ENCODE measurements at regions not wholly inside any gene's neighbourhood (a gene's known extent, or its start where the extent isn't known, plus 50 kb on each side); places are given as distances from the start of the nearest gene placed in this dataset.

DNA sequence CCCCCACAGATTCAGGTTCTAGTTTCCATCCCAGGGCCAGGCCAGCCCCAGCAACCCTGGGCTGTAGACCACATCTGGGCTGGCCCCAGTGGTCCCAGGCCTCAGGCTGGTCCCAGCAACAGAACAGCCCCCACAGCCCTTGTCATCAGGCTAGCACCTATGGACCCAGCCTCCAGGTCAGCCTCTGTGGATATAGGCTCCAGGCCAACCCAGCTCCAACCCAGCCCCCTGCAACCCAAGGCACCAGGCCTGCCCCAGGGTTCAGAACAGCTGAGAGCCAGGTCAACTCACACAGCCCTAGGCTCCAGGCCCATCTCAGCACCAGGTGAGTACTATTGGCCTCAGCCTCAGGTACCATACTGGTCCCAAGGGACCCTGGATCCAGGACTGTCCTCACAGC lies 155.3 kb downstream of the PWWP3B start:
- Histone ChIP-seq H3K4me3 (no peak overlapping the region), H3K36me3 (no peaks in the 10 kb centered on the region), H3K27me3 (peaks cover 0 to 68% (median 25%) of the 10 kb centered on the region in 11 experiments; a peak in 16 of 22 replicates), H3K9ac (no peak overlapping the region), H4K20me1 (no peaks in the 10 kb centered on the region), H3K4me2 (no peak overlapping the region), H3K4me1 (no peaks in the 10 kb centered on the region), H3K9me3 (replicated peaks in 1 of 11) (peaks cover 0 to 9% (median 0%) of the 10 kb centered on the region in 11 experiments; a peak in 1 of 22 replicates), H3K27ac (no peak overlapping the region)
- no peak for TF ChIP-seq Cebpa-rat (IDR thresholded peaks at IDR 0.05)

DNA sequence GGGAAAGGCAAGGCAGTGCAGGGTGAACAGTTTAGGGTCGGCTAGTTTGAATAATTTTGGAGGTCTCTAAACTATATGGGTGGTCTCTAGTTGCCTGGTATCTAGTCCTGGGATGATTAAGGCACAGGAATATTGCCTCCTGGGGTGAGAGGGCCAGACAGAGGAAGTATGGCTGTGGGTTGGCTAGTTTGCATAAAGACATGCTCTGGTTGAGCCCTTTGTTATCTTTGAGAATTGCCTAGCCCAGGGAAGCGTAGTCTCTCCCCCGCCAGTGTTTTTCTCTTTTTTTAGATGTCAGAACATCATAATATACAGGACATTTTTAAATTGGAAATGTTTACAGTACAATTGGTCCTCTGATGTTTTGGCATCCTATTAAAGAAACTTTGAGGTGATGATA lies 163.5 kb downstream of the PWWP3B start:
- Histone ChIP-seq H3K4me3 (no peak overlapping the region), H3K4me2 (no peak overlapping the region), H3K4me1 (peaks cover 0 to 10% (median 0%) of the 10 kb centered on the region in 10 experiments; a peak in 2 of 20 replicates), H3K9me3 (replicated peaks in 1 of 11) (0 out of 22 replicates have a peak, but pooled peaks cover 0 to 3% (median 0%) of the 10 kb centered on the region in 11 experiments), H3K27me3 (peaks cover 0 to 13% (median 0%) of the 10 kb centered on the region in 11 experiments; a peak in 6 of 22 replicates), H3K27ac (no peak overlapping the region), H3K9ac (no peak overlapping the region), H4K20me1 (no peaks in the 10 kb centered on the region), H3K36me3 (no peaks in the 10 kb centered on the region)
- no peak for TF ChIP-seq Cebpa-rat (IDR thresholded peaks at IDR 0.05)

GRCh38 chrX:106341823-106342222 lies 173.7 kb downstream of the PWWP3B start:
- peaks cover 37 to 57% (median 46%) of the 10 kb centered on the region in 11 experiments for H3K9me3 ChIP-seq (replicated peaks in 1 of 11)
- H3K4me1 ChIP-seq = no peaks in the 10 kb centered on the region
- no peaks in the 10 kb centered on the region for H3K36me3 ChIP-seq
- no peak overlapping the region for H3K9ac ChIP-seq
- H3K27me3 ChIP-seq = peaks cover 0 to 8% (median 0%) of the 10 kb centered on the region in 11 experiments; a peak in 5 of 22 replicates
- H3K4me2 ChIP-seq = no peak overlapping the region
- H4K20me1 ChIP-seq = no peaks in the 10 kb centered on the region
- no peak overlapping the region for H3K4me3 ChIP-seq
- no peak overlapping the region for H3K27ac ChIP-seq
- TF ChIP-seq Cebpa-rat (IDR thresholded peaks at IDR 0.05) = no peak

GRCh38 chrX:106356580-106356979 lies 188.5 kb downstream of the PWWP3B start:
- Histone ChIP-seq H3K27me3 (no peaks in the 10 kb centered on the region; a peak in 2 of 22 replicates), H3K9ac (no peak overlapping the region), H3K36me3 (no peaks in the 10 kb centered on the region), H3K4me2 (no peak overlapping the region), H4K20me1 (no peaks in the 10 kb centered on the region), H3K27ac (no peak overlapping the region), H3K4me3 (no peak overlapping the region), H3K9me3 (replicated peaks in 1 of 11) (no peaks in the 10 kb centered on the region), H3K4me1 (no peaks in the 10 kb centered on the region)
- TF ChIP-seq Cebpa-rat (IDR thresholded peaks at IDR 0.05) = no peak

GRCh38 chrX:106363214-106363613 lies 195.1 kb downstream of the PWWP3B start:
- H3K36me3 ChIP-seq = no peaks in the 10 kb centered on the region
- H3K9me3 ChIP-seq (replicated peaks in 1 of 11) = no peaks in the 10 kb centered on the region
- H4K20me1 ChIP-seq = no peaks in the 10 kb centered on the region
- no peak overlapping the region for H3K4me3 ChIP-seq
- H3K27ac ChIP-seq = no peak overlapping the region
- no peak overlapping the region for H3K9ac ChIP-seq
- H3K27me3 ChIP-seq = no peaks in the 10 kb centered on the region; a peak in 2 of 22 replicates
- no peak overlapping the region for H3K4me2 ChIP-seq
- no peaks in the 10 kb centered on the region for H3K4me1 ChIP-seq
- no peak for TF ChIP-seq Cebpa-rat (IDR thresholded peaks at IDR 0.05)

- no peak for TF ChIP-seq Cebpa-rat (IDR thresholded peaks at IDR 0.05)
- Histone ChIP-seq H3K36me3 (no peaks in the 10 kb centered on the region), H3K27me3 (no peaks in the 10 kb centered on the region), H3K27ac (no peak overlapping the region), H4K20me1 (no peaks in the 10 kb centered on the region), H3K4me2 (peak overlapping the region in 6 of 11 experiments; percentile 19 to 35 (median 24); a peak in 6 of 22 replicates), H3K9me3 (replicated peaks in 1 of 11) (peaks cover 0 to 11% (median 6%) of the 10 kb centered on the region in 11 experiments; a peak in 4 of 22 replicates), H3K4me3 (peak overlapping the region in 1 of 10 experiments; percentile 15; a peak in 1 of 20 replicates), H3K9ac (no peak overlapping the region), H3K4me1 (no peaks in the 10 kb centered on the region)
Measured at GRCh38 chrX:106378616-106379015, 210.5 kb downstream of the PWWP3B start.

GRCh38 chrX:106391284-106391911 lies 220.4 kb upstream of the RADX start:
- TF ChIP-seq Cebpa-rat (IDR thresholded peaks at IDR 0.05) = no peak
- Histone ChIP-seq H3K4me3 (no peak overlapping the region), H3K4me1 (no peaks in the 10 kb centered on the region), H3K27me3 (no peaks in the 10 kb centered on the region), H3K27ac (no peak overlapping the region), H3K9ac (no peak overlapping the region), H3K4me2 (no peak overlapping the region), H3K36me3 (no peaks in the 10 kb centered on the region), H4K20me1 (no peaks in the 10 kb centered on the region), H3K9me3 (replicated peaks in 1 of 11) (no peaks in the 10 kb centered on the region)

DNA sequence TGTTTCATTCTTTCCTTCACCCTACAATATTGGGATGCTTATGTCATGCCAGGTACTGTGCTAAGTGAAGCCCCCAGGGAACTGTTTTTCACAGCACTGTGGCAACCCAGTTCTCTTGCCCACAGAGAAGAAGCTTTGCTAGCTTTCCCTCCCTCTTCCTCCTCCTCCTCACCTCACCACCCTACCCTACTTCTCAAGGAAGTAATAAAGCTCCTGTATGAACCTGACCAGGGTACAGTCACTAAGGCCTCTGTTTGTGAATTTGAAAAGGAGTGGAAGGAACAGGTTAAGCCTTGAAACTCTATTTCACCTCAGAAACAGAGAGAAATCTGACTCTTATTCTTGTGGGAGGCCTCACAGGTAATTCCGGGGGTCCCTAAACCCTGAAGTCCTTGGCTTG lies 219.4 kb upstream of the RADX start:
- Histone ChIP-seq H3K4me1 (no peaks in the 10 kb centered on the region), H3K4me2 (no peak overlapping the region), H3K9ac (no peak overlapping the region), H3K36me3 (no peaks in the 10 kb centered on the region), H3K27ac (no peak overlapping the region), H3K27me3 (no peaks in the 10 kb centered on the region), H4K20me1 (no peaks in the 10 kb centered on the region), H3K9me3 (replicated peaks in 1 of 11) (no peaks in the 10 kb centered on the region), H3K4me3 (no peak overlapping the region)
- TF ChIP-seq Cebpa-rat (IDR thresholded peaks at IDR 0.05) = no peak

DNA sequence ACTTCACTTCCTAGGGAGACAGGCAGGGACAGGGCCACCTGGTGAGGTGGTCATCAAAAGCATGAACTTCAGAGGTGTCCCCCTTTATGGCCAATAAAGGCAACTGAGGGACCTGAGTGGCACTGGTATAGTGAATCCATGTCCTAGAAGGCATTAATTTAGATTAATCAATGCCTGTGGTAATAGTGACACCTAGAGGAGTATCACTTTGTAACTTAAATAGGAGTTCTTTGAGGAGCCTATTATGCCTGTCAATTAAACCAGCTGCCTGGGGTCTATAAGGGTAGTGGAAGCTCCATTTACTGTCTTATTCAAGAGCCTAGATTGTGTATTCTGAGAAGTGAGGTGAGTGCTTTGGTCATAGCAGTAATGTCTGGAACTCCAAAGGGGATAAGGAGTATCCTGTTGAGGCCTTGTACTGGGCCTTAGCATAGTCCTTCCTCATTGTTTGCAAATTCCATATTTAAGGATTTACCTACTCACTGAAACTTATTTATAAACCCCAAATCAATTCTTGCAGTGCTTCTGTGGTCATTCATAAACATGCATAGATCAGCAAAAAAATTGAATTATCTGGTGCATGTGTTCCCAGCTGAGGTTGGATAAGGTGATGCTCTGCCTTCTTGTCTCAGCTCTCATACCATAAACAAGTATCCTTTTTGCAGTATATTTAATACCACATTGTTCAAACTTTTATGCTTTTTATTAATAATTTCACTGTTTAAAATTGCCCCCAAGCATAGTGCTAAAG lies 213.8 kb upstream of the RADX start:
- Histone ChIP-seq H3K36me3 (no peaks in the 10 kb centered on the region), H3K4me3 (no peak overlapping the region), H3K27ac (no peak overlapping the region), H3K9ac (no peak overlapping the region), H4K20me1 (no peaks in the 10 kb centered on the region), H3K4me1 (no peaks in the 10 kb centered on the region), H3K4me2 (no peak overlapping the region), H3K9me3 (replicated peaks in 1 of 11) (no peaks in the 10 kb centered on the region), H3K27me3 (peaks cover 0 to 14% (median 8%) of the 10 kb centered on the region in 11 experiments; a peak in 10 of 22 replicates)
- TF ChIP-seq Cebpa-rat (IDR thresholded peaks at IDR 0.05) = no peak
